K562 (cell line): ENCODE measurements at regions not wholly inside any gene's neighbourhood (a gene's known extent, or its start where the extent isn't known, plus 50 kb on each side); places are given as distances from the start of the nearest gene placed in this dataset.
"Not testable (repeated sequence)": the region's sequence is repeated elsewhere in the genome, so short reads cannot be mapped to it uniquely, and the experiment has no call there.

Experiments
- ATAC-seq: fragments of 200-7000 bp; cut with Tn5 transposase; 3 replicates; pipeline ENCODE4 v1.9.1; 2020; ENCODE audit warnings: moderate library complexity
- BruUV-seq: library from RNA; stranded (reverse); fragments of 400-500 nt; replicated peaks from 2 replicates; lab custom pipeline; 2021; lab: Mats Ljungman, UMichigan
- CTCF ChIA-PET: fragments of 300-600 bp; formaldehyde crosslinking; extraction: SDS; loops from one replicate; lab custom pipeline; 2021; ENCODE audit warnings: low intra/inter-chr PET ratio; lab: Yijun Ruan, JAX
- POLR2A ChIA-PET: fragments of 300-600, 350-650 bp; sonication (Branson Sonifier 250); formaldehyde crosslinking; extraction: SDS; loops from one replicate; lab custom pipeline; 2021; ENCODE audit warnings: antibody characterized with exemption, inconsistent platforms; lab: Yijun Ruan, JAX
- DNase-seq, 4 experiments: peaks; one replicate each; pipeline versions ENCODE4 v3.0.0 to v3.0.0-alpha.2; 2011 to 2018; ENCODE audit warnings: low spot score in 3 of 4, mixed read lengths in 3 of 4; ENCODE audit errors: extremely low read depth in 1 of 4
- FAIRE-seq: peaks from 2 replicates; lab custom pipeline; 2011; peaks lifted over from hg19 to GRCh38; lab: Jason Lieb, UNC
- H2AFZ ChIP-seq: 2 replicates; pipeline ENCODE4 v1.6.0; 2011; ENCODE audit warnings: low read depth, low read length, control low read depth, inconsistent platforms
- H3K27ac ChIP-seq: fragments of 200-600 bp; 3 replicates; pipeline ENCODE4 v1.8.0; 2011; ENCODE audit warnings: low read depth, mild to moderate bottlenecking, control low read depth, inconsistent platforms, low read length, moderate library complexity, mixed read lengths; ENCODE audit errors: extremely low read depth
- H3K27me3 ChIP-seq, 2 experiments: fragments of 300-600 bp in 1 of 2; 2 replicates in 1 of 2; 3 replicates in 1 of 2; pipeline versions ENCODE4 v1.6.0 to v1.8.0; 2011; ENCODE audit warnings: inconsistent platforms in 2 of 2, low read length in 2 of 2, mild to moderate bottlenecking in 1 of 2, mixed read lengths in 1 of 2, moderate library complexity in 1 of 2; ENCODE audit not compliant: control insufficient read depth in 2 of 2, insufficient read depth in 2 of 2
- H3K36me3 ChIP-seq: fragments of 300-600 bp; 3 replicates; pipeline ENCODE4 v1.8.0; 2011; ENCODE audit warnings: mild to moderate bottlenecking, low read length, inconsistent platforms; ENCODE audit not compliant: control insufficient read depth, insufficient read depth
- H3K4me1 ChIP-seq, 2 experiments: fragments of 200-600 bp in 1 of 2; replicated peaks in 1 of 2; 2 replicates in 1 of 2; 3 replicates in 1 of 2; pipeline versions ENCODE4 v1.5.1 to v1.8.0; 2011; ENCODE audit warnings: inconsistent platforms in 2 of 2, low read length in 2 of 2, mild to moderate bottlenecking in 1 of 2, mixed read lengths in 1 of 2, moderate library complexity in 1 of 2; ENCODE audit not compliant: control insufficient read depth in 2 of 2, insufficient read depth in 2 of 2
- H3K4me2 ChIP-seq: 2 replicates; pipeline ENCODE4 v1.6.1; 2011; ENCODE audit warnings: low read length, control low read depth, inconsistent platforms, mixed read lengths; ENCODE audit not compliant: insufficient read depth
- H3K4me3 ChIP-seq: fragments of 200-600 bp; sonication (generic), shearing (Covaris generic); 2 replicates; pipeline ENCODE4 v1.5.1; 2016; ENCODE audit warnings: control low read depth, inconsistent platforms
- H3K79me2 ChIP-seq: fragments of 200-600 bp; 3 replicates; pipeline ENCODE4 v1.8.0; 2011; ENCODE audit warnings: low read length, inconsistent platforms; ENCODE audit not compliant: control insufficient read depth, insufficient read depth
- H3K9ac ChIP-seq, 2 experiments: 2 replicates each; pipeline versions ENCODE4 v1.6.0 to v1.6.1; 2011; ENCODE audit warnings: low read depth in 2 of 2, low read length in 2 of 2, control low read depth in 1 of 2, inconsistent platforms in 1 of 2, mild to moderate bottlenecking in 1 of 2, mixed read lengths in 1 of 2; ENCODE audit not compliant: insufficient read depth in 1 of 2
- H3K9me1 ChIP-seq: one replicate; pipeline ENCODE4 v1.6.0; 2011; ENCODE audit warnings: inconsistent platforms, mild to moderate bottlenecking, low read length, moderate library complexity; ENCODE audit not compliant: control insufficient read depth, insufficient read depth
- H3K9me3 ChIP-seq: replicated peaks from 2 replicates; pipeline ENCODE4 v1.5.1; 2011; ENCODE audit warnings: low read depth, low read length, inconsistent platforms; ENCODE audit not compliant: control insufficient read depth, insufficient read depth
- H4K20me1 ChIP-seq: replicated peaks from 2 replicates; pipeline ENCODE4 v1.6.1; 2011; ENCODE audit warnings: low read length, inconsistent platforms, mixed read lengths; ENCODE audit not compliant: control insufficient read depth, insufficient read depth
- STAG1 ChIP-seq: sonication (generic); formaldehyde crosslinking; IDR thresholded peaks from 2 replicates; pipeline ENCODE4 v1.5.0; 2020; ENCODE audit warnings: missing genetic modification reagents, borderline replicate concordance
- XRCC4 ChIP-seq: IDR thresholded peaks from one replicate; pipeline ENCODE4 v1.6.1; 2011; ENCODE audit not compliant: insufficient read depth, insufficient read length; ENCODE audit errors: extremely low read depth
- WGBS: fragments of 100-300 bp; shearing (Covaris generic); methylation state at CpG from one replicate; pipeline ENCODE4 v1.1.6; 2016; ENCODE audit warnings: low coverage, mixed read lengths; ENCODE audit not compliant: insufficient coverage; ENCODE audit errors: missing lambda C conversion rate; 5-methylcytosine and 5-hydroxymethylcytosine counted together
- in situ Hi-C: fragments of 300-500 bp; cut with MboI; formaldehyde crosslinking; loops from 4 replicates; pipeline ENCODE4 v1.15.0; 2018; ENCODE audit warnings: inconsistent platforms, mixed read lengths
- intact Hi-C: fragments of 100-400 bp; cut with micrococcal nuclease; formaldehyde crosslinking; loops from 2 replicates; pipeline ENCODE4 v1.14.2; 2022

- CTCF ChIA-PET, H4K20me1 ChIP-seq, H3K36me3 ChIP-seq, H3K9me1 ChIP-seq, H3K9me3 ChIP-seq, FAIRE-seq, H3K27ac ChIP-seq, H3K9ac ChIP-seq, POLR2A ChIA-PET, H3K4me1 ChIP-seq, H3K4me3 ChIP-seq, H3K27me3 ChIP-seq, H3K79me2 ChIP-seq, DNase-seq, in situ Hi-C loops, ATAC-seq, intact Hi-C loops, H2AFZ ChIP-seq, BruUV-seq, H3K4me2 ChIP-seq: not testable (repeated sequence)
- under 1% methylated on average over 13 of the region's 14 CpGs for WGBS
These were observed 117.0 kb upstream of the DMRT1 start for GRCh38 chr9:724461-724860.

- Histone ChIP-seq H2AFZ (no peak overlapping the region), H3K27ac (no peak overlapping the region), H3K9ac (no peak overlapping the region), H4K20me1 (no peaks in the 10 kb centered on the region), H3K9me3 (no peaks in the 10 kb centered on the region), H3K79me2 (no peaks in the 10 kb centered on the region), H3K4me3 (no peak overlapping the region), H3K4me1 (no peaks in the 10 kb centered on the region), H3K4me2 (no peak overlapping the region), H3K36me3 (no peaks in the 10 kb centered on the region), H3K9me1 (no peaks in the 10 kb centered on the region), H3K27me3 (peaks cover 0 to 2% of the 10 kb centered on the region in 2 experiments; a peak in 1 of 5 replicates)
- in situ Hi-C loops = no loop called here
- WGBS = 0% methylated on average over 3 of the region's 4 CpGs
- no peak for DNase-seq
- intact Hi-C loops = no loop called here
- BruUV-seq = no TSS peak
- TF ChIP-seq XRCC4 (no peak), STAG1 (CRISPR knock-in tag) (no peak)
- CTCF ChIA-PET = no interaction called here
- POLR2A ChIA-PET = no interaction called here
- no peak for FAIRE-seq
- no peak for ATAC-seq
These were observed 115.5 kb upstream of the DMRT1 start for GRCh38 chr9:726005-726404.
